ENCODE measurements at regions not wholly inside any gene's neighbourhood (a gene's known extent, or its start where the extent isn't known, plus 50 kb on each side); places are given as distances from the start of the nearest gene placed in this dataset.

DNA sequence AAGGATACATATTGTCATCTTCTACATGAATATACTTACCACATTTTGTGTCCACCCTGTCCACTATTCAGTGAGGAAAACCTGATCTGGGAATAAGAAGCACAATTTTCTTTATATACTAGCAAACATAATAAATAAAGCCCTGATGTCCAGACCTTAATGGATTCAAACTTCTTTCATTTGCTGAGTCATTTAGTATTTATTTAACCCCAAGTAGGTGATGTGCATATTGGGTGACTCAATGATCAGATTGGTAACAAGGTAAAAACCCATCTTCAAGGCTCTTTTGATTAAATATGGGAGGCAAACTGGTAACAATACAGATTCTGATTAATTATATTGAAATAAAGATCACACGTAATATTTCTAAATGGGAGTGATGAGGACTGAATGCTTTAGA lies 1159.8 kb upstream of the EYS start:
- no peaks in the 10 kb centered on the region for H3K36me3 Mint-ChIP-seq (ENCODE audit: insufficient read depth, unreplicated experiment)
- CTCF ChIA-PET = no interaction called here
- no peak overlapping the region for H3K27ac Mint-ChIP-seq (ENCODE audit: unreplicated experiment)
- H3K4me1 Mint-ChIP-seq (ENCODE audit: low read depth, unreplicated experiment) = no peaks in the 10 kb centered on the region
- H3K4me3 Mint-ChIP-seq (ENCODE audit: low read depth, unreplicated experiment) = no peak overlapping the region
- peaks cover 7% of the 10 kb centered on the region for H3K9me3 Mint-ChIP-seq (ENCODE audit: low read depth, unreplicated experiment)
- no peak for DNase-seq
- H3K27me3 Mint-ChIP-seq (ENCODE audit: unreplicated experiment) = no peaks in the 10 kb centered on the region
- TF ChIP-seq, protein P1, sequence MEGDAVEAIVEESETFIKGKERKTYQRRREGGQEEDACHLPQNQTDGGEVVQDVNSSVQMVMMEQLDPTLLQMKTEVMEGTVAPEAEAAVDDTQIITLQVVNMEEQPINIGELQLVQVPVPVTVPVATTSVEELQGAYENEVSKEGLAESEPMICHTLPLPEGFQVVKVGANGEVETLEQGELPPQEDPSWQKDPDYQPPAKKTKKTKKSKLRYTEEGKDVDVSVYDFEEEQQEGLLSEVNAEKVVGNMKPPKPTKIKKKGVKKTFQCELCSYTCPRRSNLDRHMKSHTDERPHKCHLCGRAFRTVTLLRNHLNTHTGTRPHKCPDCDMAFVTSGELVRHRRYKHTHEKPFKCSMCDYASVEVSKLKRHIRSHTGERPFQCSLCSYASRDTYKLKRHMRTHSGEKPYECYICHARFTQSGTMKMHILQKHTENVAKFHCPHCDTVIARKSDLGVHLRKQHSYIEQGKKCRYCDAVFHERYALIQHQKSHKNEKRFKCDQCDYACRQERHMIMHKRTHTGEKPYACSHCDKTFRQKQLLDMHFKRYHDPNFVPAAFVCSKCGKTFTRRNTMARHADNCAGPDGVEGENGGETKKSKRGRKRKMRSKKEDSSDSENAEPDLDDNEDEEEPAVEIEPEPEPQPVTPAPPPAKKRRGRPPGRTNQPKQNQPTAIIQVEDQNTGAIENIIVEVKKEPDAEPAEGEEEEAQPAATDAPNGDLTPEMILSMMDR (IDR thresholded peaks at IDR 0.05; ENCODE audit: unreplicated experiment) = no peak
- intact Hi-C loops (cut with micrococcal nuclease; ENCODE audit: unreplicated experiment) = no loop called here
- BruUV-seq (replicated peaks) = no TSS peak

DNA sequence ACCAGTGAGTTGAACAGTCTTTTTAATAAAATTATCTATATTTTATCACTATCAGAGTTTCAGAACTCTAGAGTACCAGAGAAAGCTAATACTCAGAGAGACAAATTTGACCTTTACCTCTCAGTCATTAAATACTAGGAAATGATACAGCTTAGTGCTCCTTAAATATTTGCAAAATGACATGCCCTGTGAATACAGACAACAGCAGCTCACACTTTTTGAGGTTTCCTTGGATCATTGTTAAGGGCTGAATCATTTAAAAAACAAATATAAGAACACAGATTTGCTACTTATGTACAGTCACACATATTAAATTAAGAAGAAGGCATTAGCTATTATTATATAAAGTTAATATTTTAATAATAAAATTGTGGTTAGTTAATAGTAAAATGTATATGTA lies 1158.7 kb upstream of the EYS start:
- intact Hi-C loops (cut with micrococcal nuclease; ENCODE audit: unreplicated experiment) = no loop called here
- peaks cover 7% of the 10 kb centered on the region for H3K9me3 Mint-ChIP-seq (ENCODE audit: low read depth, unreplicated experiment)
- no peaks in the 10 kb centered on the region for H3K27me3 Mint-ChIP-seq (ENCODE audit: unreplicated experiment)
- no peaks in the 10 kb centered on the region for H3K4me1 Mint-ChIP-seq (ENCODE audit: low read depth, unreplicated experiment)
- BruUV-seq (replicated peaks) = no TSS peak
- DNase-seq = no peak
- CTCF ChIA-PET = no interaction called here
- no peak overlapping the region for H3K27ac Mint-ChIP-seq (ENCODE audit: unreplicated experiment)
- TF ChIP-seq, protein P1 (IDR thresholded peaks at IDR 0.05; ENCODE audit: unreplicated experiment) = no peak
- no peak overlapping the region for H3K4me3 Mint-ChIP-seq (ENCODE audit: low read depth, unreplicated experiment)
- H3K36me3 Mint-ChIP-seq (ENCODE audit: insufficient read depth, unreplicated experiment) = no peaks in the 10 kb centered on the region

DNA sequence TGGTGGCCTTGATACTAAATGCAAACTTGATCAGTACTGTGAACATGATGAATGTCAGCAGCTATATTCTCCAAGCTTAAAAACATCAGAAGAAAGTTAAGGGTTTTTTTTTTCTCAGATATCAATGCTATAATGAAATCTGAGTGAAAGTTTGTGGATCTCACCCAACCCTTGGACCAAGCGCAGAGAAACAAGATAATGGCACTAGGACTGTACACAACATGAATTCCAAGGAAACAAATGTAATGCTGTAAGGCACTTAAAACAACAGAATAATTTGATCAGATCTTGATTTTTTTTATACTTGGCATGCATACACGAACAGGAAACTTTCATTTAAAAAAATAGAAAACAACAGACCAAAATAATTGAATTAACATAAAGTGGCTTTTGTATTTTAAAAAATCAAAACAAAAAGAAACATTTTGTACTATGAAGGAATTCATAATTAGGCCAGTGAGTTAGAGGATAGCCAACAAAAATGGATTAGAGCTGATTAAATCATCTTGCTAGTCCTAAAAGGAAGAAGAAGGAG lies 1154.0 kb upstream of the EYS start:
- no peaks in the 10 kb centered on the region for H3K4me1 Mint-ChIP-seq (ENCODE audit: low read depth, unreplicated experiment)
- H3K27ac Mint-ChIP-seq (ENCODE audit: unreplicated experiment) = no peak overlapping the region
- intact Hi-C loops (cut with micrococcal nuclease; ENCODE audit: unreplicated experiment) = no loop called here
- CTCF ChIA-PET = no interaction called here
- no peak for DNase-seq
- peaks cover 10% of the 10 kb centered on the region for H3K9me3 Mint-ChIP-seq (ENCODE audit: low read depth, unreplicated experiment)
- TF ChIP-seq, protein P1 (IDR thresholded peaks at IDR 0.05; ENCODE audit: unreplicated experiment) = no peak
- H3K36me3 Mint-ChIP-seq (ENCODE audit: insufficient read depth, unreplicated experiment) = no peaks in the 10 kb centered on the region
- BruUV-seq (replicated peaks) = no TSS peak
- H3K4me3 Mint-ChIP-seq (ENCODE audit: low read depth, unreplicated experiment) = no peak overlapping the region
- H3K27me3 Mint-ChIP-seq (ENCODE audit: unreplicated experiment) = no peaks in the 10 kb centered on the region

GRCh38 chr6:66860328-66860727 lies 1153.3 kb upstream of the EYS start:
- Mint-ChIP-seq H3K36me3 (ENCODE audit: insufficient read depth, unreplicated experiment) (no peaks in the 10 kb centered on the region), H3K9me3 (ENCODE audit: low read depth, unreplicated experiment) (peaks cover 10% of the 10 kb centered on the region), H3K4me1 (ENCODE audit: low read depth, unreplicated experiment) (no peaks in the 10 kb centered on the region), H3K4me3 (ENCODE audit: low read depth, unreplicated experiment) (no peak overlapping the region), H3K27ac (ENCODE audit: unreplicated experiment) (no peak overlapping the region), H3K27me3 (ENCODE audit: unreplicated experiment) (no peaks in the 10 kb centered on the region)
- TF ChIP-seq, protein P1 (IDR thresholded peaks at IDR 0.05; ENCODE audit: unreplicated experiment) = no peak
- intact Hi-C loops (cut with micrococcal nuclease; ENCODE audit: unreplicated experiment) = no loop called here
- no peak for DNase-seq
- no TSS peak for BruUV-seq (replicated peaks)
- CTCF ChIA-PET = no interaction called here

Data from Calu3 (cell line).